Natural killer cell (primary cell): ENCODE measurements at regions not wholly inside any gene's neighbourhood (a gene's known extent, or its start where the extent isn't known, plus 50 kb on each side); places are given as distances from the start of the nearest gene placed in this dataset.

Experiments
- ATAC-seq, 3 donors: fragments of 150-1000 bp in 2 of 3; fragments of 200-7000 bp in 1 of 3; cut with Tn5 transposase; 1 replicate in 1 of 3; 2 replicates in 2 of 3; pipeline ENCODE4 v1.10.0; 2021; ENCODE audit warnings: mild to moderate bottlenecking in 2 of 3, moderate library complexity in 2 of 3
- DNase-seq, 2 donors: peaks; one replicate each; pipeline versions ENCODE4 v3.0.0 to v3.0.0-alpha.2; 2013 to 2021; ENCODE audit warnings: mixed read lengths in 1 of 2
- H3K27ac ChIP-seq: one replicate; pipeline ENCODE4 v1.5.1; 2013; ENCODE audit warnings: mild to moderate bottlenecking, low read length
- H3K27me3 ChIP-seq: one replicate; pipeline ENCODE4 v1.6.1; 2013; ENCODE audit warnings: low read length; ENCODE audit not compliant: control insufficient read depth, insufficient read depth
- H3K36me3 ChIP-seq: one replicate; pipeline ENCODE4 v1.6.1; 2013; ENCODE audit warnings: low read length; ENCODE audit not compliant: control insufficient read depth, insufficient read depth
- H3K4me1 ChIP-seq: one replicate; pipeline ENCODE4 v1.6.1; 2013; ENCODE audit warnings: low read length; ENCODE audit not compliant: control insufficient read depth, insufficient read depth
- H3K4me3 ChIP-seq: one replicate; pipeline ENCODE4 v1.5.1; 2013; ENCODE audit warnings: low read length
- H3K9me3 ChIP-seq: one replicate; pipeline ENCODE4 v1.6.1; 2013; ENCODE audit warnings: low read length; ENCODE audit not compliant: control insufficient read depth, insufficient read depth
- H3K27ac Mint-ChIP-seq, 2 donors: one replicate each; pipeline ENCODE4 v1.8.0; 2022; ENCODE audit warnings: mild to moderate bottlenecking in 2 of 2, mixed read lengths in 2 of 2, moderate library complexity in 1 of 2
- H3K27me3 Mint-ChIP-seq, 2 donors: one replicate each; pipeline ENCODE4 v1.8.0; 2022; ENCODE audit warnings: low read depth in 2 of 2, mixed read lengths in 2 of 2
- H3K36me3 Mint-ChIP-seq: one replicate; pipeline ENCODE4 v1.8.0; 2022; ENCODE audit warnings: mixed read lengths
- H3K4me1 Mint-ChIP-seq, 2 donors: one replicate each; pipeline ENCODE4 v1.8.0; 2022; ENCODE audit warnings: mixed read lengths in 2 of 2
- H3K4me3 Mint-ChIP-seq: one replicate; pipeline ENCODE4 v1.8.0; 2022; ENCODE audit warnings: mild to moderate bottlenecking, moderate library complexity, mixed read lengths
- H3K9me3 Mint-ChIP-seq, 2 donors: one replicate each; pipeline ENCODE4 v1.8.0; 2022; ENCODE audit warnings: mixed read lengths in 2 of 2
- WGBS: methylation state at CpG from one replicate; pipeline ENCODE4 v1.1.7; 2013; ENCODE audit warnings: missing lambda C conversion rate; ENCODE audit not compliant: insufficient coverage; 5-methylcytosine and 5-hydroxymethylcytosine counted together
- intact Hi-C: fragments of 100-400 bp; cut with micrococcal nuclease; formaldehyde crosslinking; loops from one replicate; pipeline ENCODE4 v1.14.2; 2022
- TF ChIP-seq, protein P1 (sequence below): fragments of 200-600 bp; IDR thresholded peaks from one replicate; pipeline ENCODE4 v1.8.0; 2022; ENCODE audit warnings: antibody characterized with exemption

DNA sequence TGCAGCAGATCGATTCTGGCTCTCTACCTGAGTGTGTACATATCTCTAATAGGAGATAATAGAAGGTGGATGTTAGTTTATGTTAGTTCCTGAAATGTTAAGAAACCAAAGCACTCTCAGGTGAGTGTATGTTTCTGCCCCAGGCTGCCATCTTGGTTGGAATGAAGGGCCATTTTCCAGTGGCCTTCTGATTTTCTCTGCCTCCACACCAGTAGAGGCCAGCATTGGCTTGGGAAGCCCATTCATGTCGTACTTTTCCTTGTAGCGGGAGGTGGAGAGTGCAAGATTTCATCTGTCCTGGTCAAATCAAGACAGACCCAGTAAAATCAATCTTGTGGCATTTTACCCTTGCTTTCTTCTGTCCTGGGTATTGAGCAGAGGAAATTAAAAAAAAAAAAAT lies 91.0 kb downstream of the GAS1 start:
- no peak for ATAC-seq

DNA sequence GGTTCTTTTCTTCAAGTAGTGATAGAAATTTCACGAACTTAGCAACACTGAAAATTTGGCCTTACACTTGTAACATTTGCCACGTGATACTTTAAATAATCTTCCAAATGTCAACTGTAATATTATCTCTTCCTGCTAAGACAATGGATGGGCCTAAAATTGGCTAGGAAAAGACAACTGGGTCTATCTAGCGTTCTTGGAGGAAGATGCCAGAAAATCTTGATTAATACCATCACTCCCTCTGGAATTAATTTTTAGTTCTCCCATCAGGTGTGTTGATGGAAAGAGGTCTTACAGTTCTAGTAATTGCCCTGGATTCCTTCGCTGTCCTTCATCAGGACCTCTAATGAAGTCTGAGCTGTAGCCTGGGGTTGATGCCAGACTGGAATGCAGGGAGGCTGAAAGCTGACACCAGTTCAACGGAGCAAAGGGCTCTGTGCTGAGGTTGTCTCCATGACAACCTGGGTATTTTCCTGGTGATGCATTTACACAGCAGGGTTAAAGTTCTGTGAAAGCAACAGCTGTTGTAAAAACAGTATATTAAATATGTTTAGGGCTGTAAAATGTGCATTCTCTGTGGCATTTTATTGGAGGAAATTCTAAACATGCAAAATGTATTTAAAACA lies 92.3 kb downstream of the GAS1 start:
- Histone ChIP-seq H3K27me3 (peaks cover 3% of the 10 kb centered on the region), H3K36me3 (no peaks in the 10 kb centered on the region), H3K4me3 (no peak overlapping the region), H3K4me1 (no peaks in the 10 kb centered on the region), H3K27ac (no peak overlapping the region), H3K9me3 (no peaks in the 10 kb centered on the region)
- TF ChIP-seq, protein P1, sequence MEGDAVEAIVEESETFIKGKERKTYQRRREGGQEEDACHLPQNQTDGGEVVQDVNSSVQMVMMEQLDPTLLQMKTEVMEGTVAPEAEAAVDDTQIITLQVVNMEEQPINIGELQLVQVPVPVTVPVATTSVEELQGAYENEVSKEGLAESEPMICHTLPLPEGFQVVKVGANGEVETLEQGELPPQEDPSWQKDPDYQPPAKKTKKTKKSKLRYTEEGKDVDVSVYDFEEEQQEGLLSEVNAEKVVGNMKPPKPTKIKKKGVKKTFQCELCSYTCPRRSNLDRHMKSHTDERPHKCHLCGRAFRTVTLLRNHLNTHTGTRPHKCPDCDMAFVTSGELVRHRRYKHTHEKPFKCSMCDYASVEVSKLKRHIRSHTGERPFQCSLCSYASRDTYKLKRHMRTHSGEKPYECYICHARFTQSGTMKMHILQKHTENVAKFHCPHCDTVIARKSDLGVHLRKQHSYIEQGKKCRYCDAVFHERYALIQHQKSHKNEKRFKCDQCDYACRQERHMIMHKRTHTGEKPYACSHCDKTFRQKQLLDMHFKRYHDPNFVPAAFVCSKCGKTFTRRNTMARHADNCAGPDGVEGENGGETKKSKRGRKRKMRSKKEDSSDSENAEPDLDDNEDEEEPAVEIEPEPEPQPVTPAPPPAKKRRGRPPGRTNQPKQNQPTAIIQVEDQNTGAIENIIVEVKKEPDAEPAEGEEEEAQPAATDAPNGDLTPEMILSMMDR, result no peak
- Mint-ChIP-seq H3K9me3 (peaks cover 0 to 4% of the 10 kb centered on the region in 2 donors), H3K36me3 (no peaks in the 10 kb centered on the region), H3K4me1 (no peaks in the 10 kb centered on the region), H3K4me3 (no peak overlapping the region), H3K27me3 (peaks cover 12 to 64% of the 10 kb centered on the region in 2 donors), H3K27ac (no peak overlapping the region)
- no peak for DNase-seq
- ATAC-seq, result no peak
- 58% methylated on average over 4 of the region's 5 CpGs for WGBS
- intact Hi-C loops, result no loop called here

More for the DNA sequence above, 91.0 kb downstream of the GAS1 start:
- H3K27ac Mint-ChIP-seq, result no peak overlapping the region
- Histone ChIP-seq H3K27me3 (peaks cover 3% of the 10 kb centered on the region), H3K4me1 (no peaks in the 10 kb centered on the region), H3K27ac (no peak overlapping the region), H3K4me3 (no peak overlapping the region), H3K36me3 (no peaks in the 10 kb centered on the region), H3K9me3 (no peaks in the 10 kb centered on the region)
- 84% methylated on average over 3 of the region's 3 CpGs for WGBS
- DNase-seq, result no peak
- no peaks in the 10 kb centered on the region for H3K36me3 Mint-ChIP-seq
- TF ChIP-seq, protein P1, result no peak
- peaks cover 0 to 4% of the 10 kb centered on the region in 2 donors for H3K9me3 Mint-ChIP-seq
- H3K4me1 Mint-ChIP-seq, result no peaks in the 10 kb centered on the region
- H3K4me3 Mint-ChIP-seq, result no peak overlapping the region
- intact Hi-C loops, result no loop called here
- peaks cover 12 to 52% of the 10 kb centered on the region in 2 donors for H3K27me3 Mint-ChIP-seq

DNA sequence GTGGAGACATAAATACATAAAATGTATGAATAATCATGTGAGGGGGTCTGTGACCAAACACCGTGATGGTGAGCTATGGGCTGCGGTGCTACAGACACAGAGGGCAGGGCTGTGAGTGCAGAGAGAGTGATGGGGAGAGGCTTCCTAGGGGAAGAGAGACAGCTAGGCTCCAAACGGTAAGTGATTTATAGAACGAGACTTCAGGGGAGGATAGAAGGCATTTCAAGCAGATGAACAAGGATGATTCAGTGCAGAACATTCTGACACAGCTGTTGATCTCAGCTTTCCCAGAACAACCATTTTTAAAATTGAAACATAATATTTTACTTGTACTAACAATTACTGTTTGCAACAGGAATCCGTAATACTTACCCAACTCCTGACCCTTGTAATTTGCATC lies 100.7 kb downstream of the GAS1 start:
- H3K4me1 ChIP-seq, result no peaks in the 10 kb centered on the region

More for the DNA sequence above, 100.7 kb downstream of the GAS1 start:
- H3K4me1 Mint-ChIP-seq, result no peaks in the 10 kb centered on the region
- peaks cover 10 to 37% of the 10 kb centered on the region in 2 donors for H3K27me3 Mint-ChIP-seq
- H3K4me3 Mint-ChIP-seq, result no peak overlapping the region
- no peaks in the 10 kb centered on the region for H3K36me3 Mint-ChIP-seq
- H3K27ac ChIP-seq, result no peak overlapping the region
- TF ChIP-seq, protein P1, result no peak
- H3K27ac Mint-ChIP-seq, result no peak overlapping the region
- H3K4me3 ChIP-seq, result no peak overlapping the region
- intact Hi-C loops, result no loop called here
- H3K9me3 ChIP-seq, result no peaks in the 10 kb centered on the region
- WGBS, result 88% methylated on average over 4 of the region's 5 CpGs
- H3K36me3 ChIP-seq, result no peaks in the 10 kb centered on the region
- H3K27me3 ChIP-seq, result no peaks in the 10 kb centered on the region
- ATAC-seq (no peak), DNase-seq (no peak)
- H3K9me3 Mint-ChIP-seq, result peaks cover 0 to 2% of the 10 kb centered on the region in 2 donors
